ENCODE measurements at regions not wholly inside any gene's neighbourhood (a gene's known extent, or its start where the extent isn't known, plus 50 kb on each side); places are given as distances from the start of the nearest gene placed in this dataset.

GRCh38 chr5:125837866-125838265, 585.3 kb upstream of the GRAMD2B start:
- Histone ChIP-seq H3K36me3 (ENCODE audit: control insufficient read depth, insufficient read depth, low read length) (no peaks in the 10 kb centered on the region), H3K4me3 (ENCODE audit: low read depth, low read length) (no peak overlapping the region), H3K27me3 (ENCODE audit: control insufficient read depth, insufficient read depth, low read length) (no peaks in the 10 kb centered on the region)
- DNase-seq (ENCODE audit: low read depth), result no peak
- TF ChIP-seq CTCF (IDR thresholded peaks at IDR 0.05; ENCODE audit: insufficient read depth, low read length, poor library complexity, severe bottlenecking), result no peak

- no peak overlapping the region for H3K4me3 ChIP-seq (ENCODE audit: low read depth, low read length)
- TF ChIP-seq CTCF (IDR thresholded peaks at IDR 0.05; ENCODE audit: insufficient read depth, low read length, poor library complexity, severe bottlenecking), result no peak
- no peak for DNase-seq (ENCODE audit: low read depth)
- no peaks in the 10 kb centered on the region for H3K27me3 ChIP-seq (ENCODE audit: control insufficient read depth, insufficient read depth, low read length)
- H3K36me3 ChIP-seq (ENCODE audit: control insufficient read depth, insufficient read depth, low read length), result no peaks in the 10 kb centered on the region
These were observed 575.6 kb upstream of the GRAMD2B start for GRCh38 chr5:125847561-125847960.

GRCh38 chr5:125848751-125849150, 574.5 kb upstream of the GRAMD2B start:
- no peak for TF ChIP-seq CTCF (IDR thresholded peaks at IDR 0.05; ENCODE audit: insufficient read depth, low read length, poor library complexity, severe bottlenecking)
- DNase-seq (ENCODE audit: low read depth), result no peak
- Histone ChIP-seq H3K27me3 (ENCODE audit: control insufficient read depth, insufficient read depth, low read length) (no peaks in the 10 kb centered on the region), H3K36me3 (ENCODE audit: control insufficient read depth, insufficient read depth, low read length) (no peaks in the 10 kb centered on the region), H3K4me3 (ENCODE audit: low read depth, low read length) (no peak overlapping the region)

GRCh38 chr5:125856949-125857348, 566.3 kb upstream of the GRAMD2B start:
- no peak for DNase-seq (ENCODE audit: low read depth)
- no peak overlapping the region for H3K4me3 ChIP-seq (ENCODE audit: low read depth, low read length)
- TF ChIP-seq CTCF (IDR thresholded peaks at IDR 0.05; ENCODE audit: insufficient read depth, low read length, poor library complexity, severe bottlenecking), result no peak

GRCh38 chr5:125863579-125863978, 559.6 kb upstream of the GRAMD2B start:
- TF ChIP-seq CTCF (IDR thresholded peaks at IDR 0.05; ENCODE audit: insufficient read depth, low read length, poor library complexity, severe bottlenecking), result no peak
- Histone ChIP-seq H3K27me3 (ENCODE audit: control insufficient read depth, insufficient read depth, low read length) (no peaks in the 10 kb centered on the region), H3K36me3 (ENCODE audit: control insufficient read depth, insufficient read depth, low read length) (no peaks in the 10 kb centered on the region), H3K4me3 (ENCODE audit: low read depth, low read length) (no peak overlapping the region)
- DNase-seq (ENCODE audit: low read depth), result no peak

More at GRCh38 chr5:125856949-125857348, 566.3 kb upstream of the GRAMD2B start:
- Histone ChIP-seq H3K27me3 (ENCODE audit: control insufficient read depth, insufficient read depth, low read length) (no peaks in the 10 kb centered on the region), H3K36me3 (ENCODE audit: control insufficient read depth, insufficient read depth, low read length) (no peaks in the 10 kb centered on the region)

- DNase-seq (ENCODE audit: low read depth), result no peak
- no peak for TF ChIP-seq CTCF (IDR thresholded peaks at IDR 0.05; ENCODE audit: insufficient read depth, low read length, poor library complexity, severe bottlenecking)
- no peak overlapping the region for H3K4me3 ChIP-seq (ENCODE audit: low read depth, low read length)
- H3K36me3 ChIP-seq (ENCODE audit: control insufficient read depth, insufficient read depth, low read length), result no peaks in the 10 kb centered on the region
- H3K27me3 ChIP-seq (ENCODE audit: control insufficient read depth, insufficient read depth, low read length), result no peaks in the 10 kb centered on the region
These were observed 557.9 kb upstream of the GRAMD2B start for GRCh38 chr5:125865166-125865815.

Data from kidney epithelial cell (primary cell).